HG02885 (cell line): ENCODE measurements at regions not wholly inside any gene's neighbourhood (a gene's known extent, or its start where the extent isn't known, plus 50 kb on each side); places are given as distances from the start of the nearest gene placed in this dataset.
"Not testable (repeated sequence)": the region's sequence is repeated elsewhere in the genome, so short reads cannot be mapped to it uniquely, and the experiment has no call there.

Experiments
- ATAC-seq: cut with Tn5 transposase; IDR thresholded peaks from one replicate; pipeline ENCODE4 v1.9.1; 2021; ENCODE audit warnings: mild to moderate bottlenecking; ENCODE audit not compliant: unreplicated experiment, poor library complexity

GRCh38 chr3:153357436-153357835, 195.4 kb downstream of the RAP2B start:
- ATAC-seq = no peak

- no peak for ATAC-seq
Observed at GRCh38 chr3:153369561-153370374, 207.7 kb downstream of the RAP2B start.

GRCh38 chr3:153370680-153371079, 208.7 kb downstream of the RAP2B start:
- no peak for ATAC-seq

- ATAC-seq = no peak
Observed at GRCh38 chr3:153372326-153372725, 210.3 kb downstream of the RAP2B start.

GRCh38 chr3:153373606-153374005, 211.6 kb downstream of the RAP2B start:
- ATAC-seq = peak; percentile 43

GRCh38 chr3:153378366-153378765, 216.3 kb downstream of the RAP2B start:
- ATAC-seq = not testable (repeated sequence)

- no peak for ATAC-seq
Observed at GRCh38 chr3:153379516-153379915, 217.5 kb downstream of the RAP2B start.

- no peak for ATAC-seq
Observed at GRCh38 chr3:153385343-153385742, 223.3 kb downstream of the RAP2B start.

- ATAC-seq = no peak
Observed at GRCh38 chr3:153392363-153392762, 230.3 kb downstream of the RAP2B start.

GRCh38 chr3:153394017-153394416, 232.0 kb downstream of the RAP2B start:
- no peak for ATAC-seq

- ATAC-seq = no peak
Observed at GRCh38 chr3:153396581-153396980, 234.6 kb downstream of the RAP2B start.

- ATAC-seq = no peak
Observed at GRCh38 chr3:153397794-153398193, 235.8 kb downstream of the RAP2B start.

- ATAC-seq = peak; percentile 90
Observed at GRCh38 chr3:153399636-153400035, 237.6 kb downstream of the RAP2B start.

- no peak for ATAC-seq
Observed at GRCh38 chr3:153400641-153401040, 238.6 kb downstream of the RAP2B start.

- no peak for ATAC-seq
Observed at GRCh38 chr3:153404157-153404556, 242.1 kb downstream of the RAP2B start.

- ATAC-seq = not testable (repeated sequence)
Observed at GRCh38 chr3:153405320-153405719, 243.3 kb downstream of the RAP2B start.

- no peak for ATAC-seq
Observed at GRCh38 chr3:153410517-153410916, 248.5 kb downstream of the RAP2B start.

GRCh38 chr3:153414982-153415381, 253.0 kb downstream of the RAP2B start:
- ATAC-seq = no peak

GRCh38 chr3:153422314-153422713, 260.3 kb downstream of the RAP2B start:
- no peak for ATAC-seq

GRCh38 chr3:153423820-153424219, 261.8 kb downstream of the RAP2B start:
- ATAC-seq = not testable (repeated sequence)

GRCh38 chr3:153426344-153426743, 264.3 kb downstream of the RAP2B start:
- no peak for ATAC-seq

GRCh38 chr3:153426803-153427202, 264.8 kb downstream of the RAP2B start:
- no peak for ATAC-seq
